ENCODE measurements at regions not wholly inside any gene's neighbourhood (a gene's known extent, or its start where the extent isn't known, plus 50 kb on each side); places are given as distances from the start of the nearest gene placed in this dataset.

DNA sequence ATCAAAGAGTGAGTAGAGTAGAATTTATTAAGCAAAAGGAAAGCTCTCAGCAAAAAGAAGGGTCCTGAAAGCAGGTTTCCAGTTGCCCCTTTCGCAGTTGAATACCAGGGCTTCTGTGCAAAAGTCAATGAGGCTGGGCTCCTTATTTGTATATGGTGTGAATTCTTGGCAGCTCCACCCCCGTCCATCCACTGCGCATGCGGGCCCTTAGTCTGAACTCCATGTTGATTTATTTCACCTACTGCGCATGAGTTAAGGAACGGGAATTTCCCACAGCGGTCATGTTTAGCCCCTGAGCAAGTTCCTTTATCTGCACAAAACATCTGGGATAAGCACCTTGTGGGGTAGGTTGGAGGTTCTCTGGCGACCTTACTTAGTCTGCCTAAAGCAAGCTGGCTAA is 325.6 kb downstream of the ZWINT start:
- TF ChIP-seq POLR2AphosphoS5 (IDR thresholded peaks at IDR 0.05; ENCODE audit: low read depth, low read length) (no peak), POLR2A (IDR thresholded peaks at IDR 0.05; ENCODE audit: low read depth, low read length) (no peak), TAF1 (IDR thresholded peaks at IDR 0.05; ENCODE audit: low read depth, low read length) (no peak), SPI1 (IDR thresholded peaks at IDR 0.05; ENCODE audit: low read depth, low read length) (no peak)
